ENCODE measurements at regions not wholly inside any gene's neighbourhood (a gene's known extent, or its start where the extent isn't known, plus 50 kb on each side); places are given as distances from the start of the nearest gene placed in this dataset.

DNA sequence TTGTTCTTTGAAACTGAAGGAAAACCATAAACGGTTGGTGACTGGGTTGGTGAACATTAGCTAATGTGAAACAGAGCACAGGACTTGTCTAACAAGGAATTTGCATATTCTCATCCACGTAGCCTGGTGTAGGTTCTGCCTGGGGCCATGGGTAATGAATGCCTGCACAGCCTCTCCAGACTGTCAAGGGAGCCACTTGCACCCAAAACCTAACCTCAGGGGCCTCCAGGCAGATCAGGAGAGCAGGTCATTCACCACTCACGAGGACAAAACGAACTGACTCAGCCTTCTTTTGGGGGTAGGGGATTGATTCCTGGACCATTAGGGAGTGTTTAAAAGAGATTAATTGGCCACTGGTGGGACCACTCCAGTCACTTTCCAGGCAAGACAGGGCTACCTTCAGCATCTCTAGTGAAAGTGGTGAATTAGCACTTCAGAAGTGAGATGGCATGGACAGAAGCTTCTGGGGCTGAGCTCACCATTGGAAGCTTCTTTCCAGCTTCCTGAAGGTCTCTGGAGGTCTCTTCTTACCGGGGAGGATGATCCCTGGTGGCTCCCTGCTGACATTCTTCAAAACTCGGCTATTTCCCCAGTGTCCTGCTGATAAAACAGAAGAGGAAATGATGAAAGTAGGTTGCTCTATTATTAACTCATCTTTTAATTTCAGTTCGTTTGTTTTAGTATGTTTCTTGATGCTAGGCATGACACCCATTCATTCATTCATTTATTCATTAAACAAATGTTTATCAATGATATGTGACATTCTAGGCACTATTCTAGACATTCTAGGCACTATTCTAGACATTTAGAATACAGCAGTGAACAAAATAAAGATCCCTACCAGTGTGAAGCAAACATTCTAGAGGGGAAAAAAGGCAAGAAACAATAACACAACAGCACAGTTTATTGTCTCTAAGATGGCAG, 104.5 kb upstream of the LNX1 start:
- H3K4me1 Mint-ChIP-seq (ENCODE audit: low read depth) = no peaks in the 10 kb centered on the region
- H3K27ac Mint-ChIP-seq = no peak overlapping the region
- DNase-seq (ENCODE audit: low spot score) = no peak

DNA sequence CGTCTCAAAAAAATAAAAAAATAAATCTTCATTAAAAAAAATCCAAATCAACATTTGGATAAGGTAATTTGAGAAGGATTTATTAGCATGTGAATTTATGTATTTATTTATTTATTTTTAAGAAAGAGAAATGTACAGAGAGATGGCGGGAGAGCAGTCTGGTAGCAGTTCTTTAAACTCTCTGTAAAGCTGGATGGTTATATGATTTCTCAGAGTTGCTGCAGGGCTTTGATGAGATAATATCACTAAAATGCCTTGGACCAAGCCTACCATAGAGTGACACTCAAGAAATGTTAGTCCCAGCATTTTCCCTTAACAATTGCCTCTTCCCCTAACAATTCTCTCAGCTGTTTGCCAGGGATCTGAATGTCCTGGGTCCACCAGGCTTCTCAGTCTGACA, 103.4 kb upstream of the LNX1 start:
- DNase-seq (ENCODE audit: low spot score) = no peak
- no peaks in the 10 kb centered on the region for H3K36me3 Mint-ChIP-seq (ENCODE audit: low read depth)
- no peaks in the 10 kb centered on the region for H3K4me1 Mint-ChIP-seq (ENCODE audit: low read depth)
- peaks cover 2% of the 10 kb centered on the region for H3K27me3 Mint-ChIP-seq (ENCODE audit: low read depth)
- no peaks in the 10 kb centered on the region for H3K9me3 Mint-ChIP-seq
- no peak overlapping the region for H3K27ac Mint-ChIP-seq
- H3K4me3 Mint-ChIP-seq = no peak overlapping the region

More for the DNA sequence above, 104.5 kb upstream of the LNX1 start:
- Mint-ChIP-seq H3K27me3 (ENCODE audit: low read depth) (peaks cover 2% of the 10 kb centered on the region), H3K4me3 (no peak overlapping the region), H3K9me3 (no peaks in the 10 kb centered on the region), H3K36me3 (ENCODE audit: low read depth) (no peaks in the 10 kb centered on the region)

DNA sequence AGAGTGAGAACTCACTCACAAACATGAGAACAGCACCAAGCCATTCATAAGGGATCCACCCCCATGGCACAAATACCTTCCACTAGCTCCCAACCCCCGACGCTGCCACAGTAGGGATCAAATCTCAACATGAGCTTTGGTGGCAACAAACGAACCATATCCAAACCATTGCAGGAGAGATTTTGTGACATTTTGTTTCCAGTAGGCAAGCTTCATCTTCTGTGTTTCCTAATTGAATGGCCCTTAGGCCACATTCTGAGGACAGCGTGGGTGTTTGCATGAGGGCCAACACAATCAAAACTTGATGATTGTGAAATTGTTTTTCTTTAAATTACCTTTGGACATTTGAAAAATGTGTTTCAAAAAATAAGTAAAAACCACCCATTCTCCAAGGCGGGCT, 102.6 kb upstream of the LNX1 start:
- no peak for DNase-seq (ENCODE audit: low spot score)
- H3K27ac Mint-ChIP-seq = no peak overlapping the region
- no peak overlapping the region for H3K4me3 Mint-ChIP-seq
- no peaks in the 10 kb centered on the region for H3K4me1 Mint-ChIP-seq (ENCODE audit: low read depth)
- H3K27me3 Mint-ChIP-seq (ENCODE audit: low read depth) = peaks cover 2% of the 10 kb centered on the region
- no peaks in the 10 kb centered on the region for H3K36me3 Mint-ChIP-seq (ENCODE audit: low read depth)
- H3K9me3 Mint-ChIP-seq = no peaks in the 10 kb centered on the region

DNA sequence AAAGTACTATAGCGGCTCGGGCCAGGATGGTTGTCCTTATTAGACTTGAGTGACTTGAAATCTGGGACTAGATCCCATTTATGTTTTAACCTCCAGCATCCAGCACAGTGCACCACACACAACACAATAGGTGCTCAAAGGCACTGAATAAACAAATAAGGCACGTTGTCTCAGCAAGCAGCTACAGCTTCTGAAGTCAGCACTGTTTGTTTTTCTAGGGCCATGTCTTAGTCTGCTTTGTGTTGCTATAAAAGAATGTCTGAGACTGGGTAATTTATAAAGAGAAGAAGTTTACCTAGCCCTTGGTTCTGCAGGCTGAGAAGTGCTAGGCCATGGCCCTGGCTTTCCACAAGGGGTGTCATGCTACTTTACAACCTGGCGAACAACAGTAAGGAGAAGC, 102.1 kb upstream of the LNX1 start:
- no peak overlapping the region for H3K27ac Mint-ChIP-seq
- peaks cover 2% of the 10 kb centered on the region for H3K27me3 Mint-ChIP-seq (ENCODE audit: low read depth)
- no peaks in the 10 kb centered on the region for H3K36me3 Mint-ChIP-seq (ENCODE audit: low read depth)
- no peak for DNase-seq (ENCODE audit: low spot score)
- no peaks in the 10 kb centered on the region for H3K4me1 Mint-ChIP-seq (ENCODE audit: low read depth)
- no peak overlapping the region for H3K4me3 Mint-ChIP-seq
- no peaks in the 10 kb centered on the region for H3K9me3 Mint-ChIP-seq

DNA sequence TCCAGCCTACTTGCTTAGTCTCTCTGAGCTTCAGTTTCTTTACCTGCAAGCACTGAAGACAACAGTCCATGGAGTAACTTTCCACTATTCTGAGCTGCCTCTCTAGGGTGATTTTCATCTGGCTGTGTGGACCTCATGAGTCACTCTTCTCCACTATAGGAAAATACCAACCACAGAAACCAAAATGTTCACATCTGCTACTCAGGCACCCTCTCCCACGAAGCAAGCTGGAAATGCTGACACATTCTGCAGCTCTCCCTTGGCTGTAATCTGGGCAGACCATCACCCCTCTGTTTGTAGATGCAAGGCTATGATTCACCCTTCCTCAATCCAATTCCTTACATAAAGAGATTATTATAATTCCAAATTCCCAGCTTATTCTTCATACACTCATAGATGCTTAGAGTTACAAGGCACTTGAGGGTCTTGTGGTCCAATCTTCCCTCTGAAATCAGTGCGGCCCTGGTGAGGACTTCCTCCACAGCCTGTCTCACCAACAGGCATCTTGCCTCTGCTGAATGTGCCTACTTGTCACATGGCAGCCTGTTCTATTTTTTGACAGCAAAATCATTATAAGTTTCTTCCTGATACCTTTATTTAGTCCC, 97.0 kb upstream of the LNX1 start:
- H3K27ac Mint-ChIP-seq = no peak overlapping the region
- peaks cover 2% of the 10 kb centered on the region for H3K27me3 Mint-ChIP-seq (ENCODE audit: low read depth)
- H3K4me3 Mint-ChIP-seq = no peak overlapping the region
- H3K9me3 Mint-ChIP-seq = no peaks in the 10 kb centered on the region
- no peaks in the 10 kb centered on the region for H3K4me1 Mint-ChIP-seq (ENCODE audit: low read depth)
- peak; percentile 61 for DNase-seq (ENCODE audit: low spot score)
- H3K36me3 Mint-ChIP-seq (ENCODE audit: low read depth) = no peaks in the 10 kb centered on the region

DNA sequence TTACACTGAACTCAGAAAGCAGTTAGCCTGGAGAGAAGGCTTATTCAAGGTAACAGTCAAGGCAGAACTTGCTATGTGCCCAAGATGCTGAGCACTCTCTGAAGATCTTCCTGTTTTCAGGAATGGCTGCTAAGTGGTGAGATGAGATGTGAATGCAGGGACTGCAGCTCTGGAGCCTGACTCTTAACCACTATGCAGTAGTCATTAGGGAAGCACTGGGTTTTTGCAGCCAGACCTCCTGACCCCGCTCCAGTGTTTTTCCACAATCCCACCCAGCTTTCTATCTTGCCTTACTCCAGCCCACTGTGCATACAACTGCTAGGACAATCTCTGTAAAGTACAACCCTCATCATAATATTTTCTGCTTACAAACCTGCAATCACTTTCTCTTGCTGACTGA, 95.2 kb upstream of the LNX1 start:
- no peak for DNase-seq (ENCODE audit: low spot score)
- Mint-ChIP-seq H3K36me3 (ENCODE audit: low read depth) (no peaks in the 10 kb centered on the region), H3K27ac (no peak overlapping the region), H3K4me1 (ENCODE audit: low read depth) (no peaks in the 10 kb centered on the region), H3K4me3 (no peak overlapping the region), H3K9me3 (no peaks in the 10 kb centered on the region), H3K27me3 (ENCODE audit: low read depth) (peaks cover 2% of the 10 kb centered on the region)

DNA sequence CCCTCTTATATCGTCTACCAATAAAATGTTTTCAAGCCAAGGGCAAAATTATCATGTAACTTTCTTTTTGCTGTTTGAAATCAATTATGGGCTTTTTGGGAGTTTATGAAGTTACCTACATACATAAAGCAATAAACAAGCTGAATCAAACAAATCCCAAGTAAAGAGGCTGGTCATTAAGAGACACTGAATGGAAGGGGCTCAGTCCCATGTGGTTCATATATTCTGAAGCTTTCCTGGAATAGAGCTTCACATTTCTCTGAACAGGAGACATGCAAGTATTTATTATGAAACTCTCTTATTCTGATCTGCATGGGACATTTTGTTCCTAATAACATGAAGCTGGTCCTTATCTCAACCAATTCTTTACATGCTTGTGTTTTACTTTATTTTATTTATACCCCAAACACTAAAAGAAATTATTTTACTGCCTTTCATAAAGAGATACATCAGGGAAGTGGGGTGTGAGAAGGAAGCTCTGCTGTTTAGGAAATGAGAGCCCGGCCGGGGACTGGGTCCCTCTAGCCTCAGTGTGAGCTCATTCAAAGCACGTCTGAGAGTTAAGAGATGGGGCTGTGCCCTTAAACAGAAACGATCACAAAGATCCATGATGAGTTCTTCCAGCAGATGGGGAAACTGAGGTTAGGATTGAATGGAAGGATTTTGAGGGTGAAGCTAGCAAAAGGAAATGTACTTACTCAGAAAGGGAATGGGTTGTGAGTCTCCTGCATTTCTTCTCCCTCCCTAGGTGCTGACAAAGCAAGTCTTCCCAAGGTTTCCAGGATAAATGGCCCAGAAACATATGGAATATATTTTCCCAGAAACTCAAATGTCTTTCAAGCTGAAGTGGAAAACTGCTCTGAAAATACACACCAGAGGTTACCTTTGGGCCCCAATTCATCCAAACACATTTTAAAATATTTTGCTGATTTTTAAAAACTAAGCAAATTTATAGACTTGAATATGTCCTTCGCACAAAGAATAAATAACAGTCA, 93.1 kb upstream of the LNX1 start:
- H3K4me3 Mint-ChIP-seq = no peak overlapping the region
- H3K36me3 Mint-ChIP-seq (ENCODE audit: low read depth) = no peaks in the 10 kb centered on the region
- no peak for DNase-seq (ENCODE audit: low spot score)
- H3K27me3 Mint-ChIP-seq (ENCODE audit: low read depth) = peaks cover 2% of the 10 kb centered on the region
- no peaks in the 10 kb centered on the region for H3K4me1 Mint-ChIP-seq (ENCODE audit: low read depth)
- H3K9me3 Mint-ChIP-seq = no peaks in the 10 kb centered on the region
- no peak overlapping the region for H3K27ac Mint-ChIP-seq

DNA sequence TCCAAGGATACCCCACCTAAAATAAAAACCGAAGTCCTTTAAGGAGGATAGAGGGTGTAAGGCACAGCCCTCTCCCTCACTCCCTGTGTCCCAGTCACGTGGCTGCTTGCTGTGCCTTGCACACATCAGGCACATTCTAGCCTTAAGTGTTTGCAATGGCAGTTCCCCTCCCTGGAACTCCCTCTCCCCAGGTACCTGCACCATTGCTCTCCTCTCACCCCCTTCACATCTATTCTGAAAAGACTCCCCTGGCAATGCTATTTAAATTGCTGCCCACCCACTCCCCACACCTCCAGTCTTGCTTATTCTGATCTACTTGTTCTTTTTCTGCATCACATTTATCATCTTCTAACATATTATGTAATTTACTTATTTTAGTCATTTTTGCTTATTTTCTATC, 91.6 kb upstream of the LNX1 start:
- H3K4me3 Mint-ChIP-seq = no peak overlapping the region
- H3K27ac Mint-ChIP-seq = no peak overlapping the region
- no peaks in the 10 kb centered on the region for H3K9me3 Mint-ChIP-seq
- H3K36me3 Mint-ChIP-seq (ENCODE audit: low read depth) = no peaks in the 10 kb centered on the region
- DNase-seq (ENCODE audit: low spot score) = no peak
- no peaks in the 10 kb centered on the region for H3K4me1 Mint-ChIP-seq (ENCODE audit: low read depth)
- H3K27me3 Mint-ChIP-seq (ENCODE audit: low read depth) = peaks cover 4% of the 10 kb centered on the region

DNA sequence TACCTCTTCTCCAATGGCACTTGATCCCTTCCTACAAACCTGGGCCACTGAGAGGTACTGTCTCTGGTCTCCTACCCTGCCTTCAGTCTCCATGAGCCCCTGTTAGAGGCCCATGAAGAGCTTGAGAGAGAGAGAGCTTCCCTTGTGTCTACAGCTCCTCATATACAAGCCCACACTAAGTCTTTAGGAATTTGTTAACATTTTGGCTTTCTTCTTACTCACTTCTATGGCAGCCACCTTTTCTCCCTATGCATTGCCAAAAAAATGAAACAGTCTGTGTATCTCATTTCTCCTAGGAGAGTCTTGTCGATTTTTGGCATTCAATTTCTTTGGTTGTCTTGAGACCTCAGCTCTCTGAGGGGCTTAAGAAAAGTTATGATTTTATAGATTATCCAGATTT, 90.9 kb upstream of the LNX1 start:
- no peak overlapping the region for H3K27ac Mint-ChIP-seq
- no peak overlapping the region for H3K4me3 Mint-ChIP-seq
- H3K4me1 Mint-ChIP-seq (ENCODE audit: low read depth) = no peaks in the 10 kb centered on the region
- H3K27me3 Mint-ChIP-seq (ENCODE audit: low read depth) = peaks cover 4% of the 10 kb centered on the region
- DNase-seq (ENCODE audit: low spot score) = no peak
- no peaks in the 10 kb centered on the region for H3K9me3 Mint-ChIP-seq
- no peaks in the 10 kb centered on the region for H3K36me3 Mint-ChIP-seq (ENCODE audit: low read depth)

DNA sequence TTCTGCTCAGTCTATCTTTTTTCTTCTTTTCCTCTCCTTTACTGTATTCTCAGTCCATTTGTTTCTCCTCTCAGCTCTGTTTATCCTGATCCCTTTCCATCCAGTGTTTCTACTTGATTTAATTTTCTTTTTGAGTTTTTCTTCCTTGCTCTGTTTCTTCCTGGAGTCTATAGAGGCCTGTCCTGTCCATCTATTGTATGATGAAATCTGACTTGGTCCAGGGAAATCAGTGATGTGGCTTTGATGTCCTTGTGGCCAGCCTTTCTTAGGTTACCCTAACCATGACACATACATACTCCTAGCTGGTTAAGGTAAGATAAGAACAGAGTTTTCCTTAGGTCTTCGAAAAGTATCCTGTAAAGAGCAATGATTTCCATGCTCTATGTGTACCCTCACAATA, 89.3 kb upstream of the LNX1 start:
- H3K27ac Mint-ChIP-seq = no peak overlapping the region
- no peak overlapping the region for H3K4me3 Mint-ChIP-seq
- no peaks in the 10 kb centered on the region for H3K4me1 Mint-ChIP-seq (ENCODE audit: low read depth)
- no peak for DNase-seq (ENCODE audit: low spot score)
- no peaks in the 10 kb centered on the region for H3K36me3 Mint-ChIP-seq (ENCODE audit: low read depth)
- H3K9me3 Mint-ChIP-seq = no peaks in the 10 kb centered on the region
- peaks cover 5% of the 10 kb centered on the region for H3K27me3 Mint-ChIP-seq (ENCODE audit: low read depth)

DNA sequence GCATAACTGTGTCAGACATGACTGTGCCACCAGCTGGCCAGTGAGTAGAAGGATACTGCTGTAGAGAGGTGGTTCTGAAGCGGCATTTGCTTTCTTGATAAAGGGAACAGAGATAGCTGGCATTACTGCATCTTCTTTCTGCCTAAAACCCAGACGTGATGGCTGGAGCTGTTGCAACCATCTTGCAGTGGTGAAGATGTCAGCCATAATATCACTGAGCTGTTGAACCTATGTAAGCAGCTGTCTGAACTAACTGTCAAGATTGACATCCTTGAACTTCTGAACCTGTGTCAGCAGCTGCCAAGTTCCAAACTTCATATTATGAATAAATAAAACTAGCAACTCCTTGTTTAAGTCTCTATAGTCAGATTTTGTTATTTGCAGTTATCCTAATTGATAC, 88.9 kb upstream of the LNX1 start:
- no peak overlapping the region for H3K27ac Mint-ChIP-seq
- H3K4me1 Mint-ChIP-seq (ENCODE audit: low read depth) = no peaks in the 10 kb centered on the region
- H3K9me3 Mint-ChIP-seq = no peaks in the 10 kb centered on the region
- H3K4me3 Mint-ChIP-seq = no peak overlapping the region
- no peak for DNase-seq (ENCODE audit: low spot score)
- no peaks in the 10 kb centered on the region for H3K36me3 Mint-ChIP-seq (ENCODE audit: low read depth)
- peaks cover 4% of the 10 kb centered on the region for H3K27me3 Mint-ChIP-seq (ENCODE audit: low read depth)

DNA sequence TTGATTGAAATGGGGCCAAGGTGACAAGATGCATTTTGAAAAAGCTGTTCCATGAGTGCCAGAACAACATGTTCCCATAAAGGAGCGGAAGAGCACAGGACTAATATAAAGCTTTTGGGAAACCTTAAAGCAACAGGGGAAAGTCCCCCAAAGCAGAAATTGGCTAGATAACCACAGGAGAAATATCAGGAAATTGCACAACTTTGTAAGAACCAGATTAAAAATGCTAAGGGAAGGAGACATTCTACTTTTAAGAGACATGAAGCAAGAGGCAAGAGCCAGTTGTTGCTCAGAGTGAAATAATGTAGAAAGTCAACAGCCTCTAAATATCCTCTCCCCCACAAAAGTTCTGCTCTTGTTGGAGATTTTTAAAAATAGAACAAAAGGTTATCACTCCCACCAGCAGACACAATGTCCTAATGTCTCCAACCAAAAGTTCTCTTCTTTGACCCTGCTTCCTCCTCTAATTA, 85.2 kb upstream of the LNX1 start:
- DNase-seq (ENCODE audit: low spot score) = no peak

DNA sequence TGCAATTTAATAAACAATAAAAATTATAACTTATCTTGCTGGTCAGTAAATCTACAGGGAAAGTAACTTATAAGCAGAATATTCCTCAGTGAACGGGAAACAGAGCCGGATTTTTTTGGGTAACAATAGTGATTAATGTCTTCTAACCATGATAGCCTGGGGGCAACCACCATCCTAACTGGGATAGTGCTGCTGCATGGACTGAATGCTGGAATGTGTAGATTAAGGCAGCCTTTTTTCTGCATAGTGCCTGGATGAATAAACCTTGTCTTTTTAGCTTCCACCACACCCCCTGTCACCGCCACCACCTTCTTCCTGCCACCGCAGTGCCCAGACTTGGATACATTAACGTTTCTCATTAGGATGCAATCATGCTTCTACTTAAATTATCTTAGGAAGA, 83.6 kb upstream of the LNX1 start:
- no peaks in the 10 kb centered on the region for H3K9me3 Mint-ChIP-seq

More for the DNA sequence above, 85.2 kb upstream of the LNX1 start:
- Mint-ChIP-seq H3K27me3 (ENCODE audit: low read depth) (peaks cover 4% of the 10 kb centered on the region), H3K4me1 (ENCODE audit: low read depth) (no peaks in the 10 kb centered on the region), H3K4me3 (no peak overlapping the region), H3K9me3 (no peaks in the 10 kb centered on the region), H3K27ac (no peak overlapping the region), H3K36me3 (ENCODE audit: low read depth) (no peaks in the 10 kb centered on the region)

DNA sequence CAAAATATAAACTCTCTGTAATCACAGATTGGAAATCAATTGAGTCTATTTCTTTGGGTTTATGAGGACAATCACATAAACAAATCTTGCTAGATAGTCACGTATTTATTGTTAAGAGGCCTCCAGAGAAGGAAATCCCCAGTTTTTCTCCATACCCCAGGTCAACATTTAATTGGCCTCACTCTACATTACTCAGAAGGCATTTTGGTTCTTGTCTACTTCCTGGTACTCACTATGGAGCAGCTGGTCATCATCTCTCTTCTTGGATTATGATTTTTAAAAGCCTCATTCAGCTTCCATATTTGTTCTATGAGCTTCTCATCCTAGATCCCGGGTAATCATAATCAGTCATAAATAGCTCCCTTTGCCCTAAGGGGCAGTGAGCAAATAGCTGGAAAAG, 81.6 kb upstream of the LNX1 start:
- no peaks in the 10 kb centered on the region for H3K4me1 Mint-ChIP-seq (ENCODE audit: low read depth)
- H3K27ac Mint-ChIP-seq = no peak overlapping the region
- H3K4me3 Mint-ChIP-seq = no peak overlapping the region
- H3K27me3 Mint-ChIP-seq (ENCODE audit: low read depth) = peaks cover 2% of the 10 kb centered on the region
- no peak for DNase-seq (ENCODE audit: low spot score)
- H3K9me3 Mint-ChIP-seq = no peaks in the 10 kb centered on the region
- no peaks in the 10 kb centered on the region for H3K36me3 Mint-ChIP-seq (ENCODE audit: low read depth)

More for the DNA sequence above, 83.6 kb upstream of the LNX1 start:
- DNase-seq (ENCODE audit: low spot score) = no peak
- H3K4me3 Mint-ChIP-seq = no peak overlapping the region
- peaks cover 4% of the 10 kb centered on the region for H3K27me3 Mint-ChIP-seq (ENCODE audit: low read depth)
- no peak overlapping the region for H3K27ac Mint-ChIP-seq
- H3K36me3 Mint-ChIP-seq (ENCODE audit: low read depth) = no peaks in the 10 kb centered on the region
- H3K4me1 Mint-ChIP-seq (ENCODE audit: low read depth) = no peaks in the 10 kb centered on the region

Data from T-helper 2 cell treated with Interferon-gamma antibody and Interleukin-4, amounts not matched to agents 5 μg/mL and 100 μg/mL, for 36 hours (primary cell).